WTC11 (cell line): ENCODE measurements at regions not wholly inside any gene's neighbourhood (a gene's known extent, or its start where the extent isn't known, plus 50 kb on each side); places are given as distances from the start of the nearest gene placed in this dataset.

Experiments
- ATF1 ChIP-seq: sonication (generic); formaldehyde crosslinking; IDR thresholded peaks from 2 replicates; pipeline ENCODE4 v1.8.1; 2023; ENCODE audit warnings: mild to moderate bottlenecking, moderate library complexity, missing genetic modification reagents
- CTCF ChIP-seq: fragments of 200-600 bp; IDR thresholded peaks from 2 replicates; pipeline ENCODE4 v1.8.0; 2022; ENCODE audit warnings: antibody characterized with exemption
- JUN ChIP-seq: sonication (generic); formaldehyde crosslinking; IDR thresholded peaks from 2 replicates; pipeline ENCODE4 v1.8.0; 2023; ENCODE audit warnings: mild to moderate bottlenecking, missing genetic modification reagents
- TCF7 ChIP-seq: sonication (generic); formaldehyde crosslinking; IDR thresholded peaks from 2 replicates; pipeline ENCODE4 v1.8.0; 2022; ENCODE audit warnings: mild to moderate bottlenecking, low read depth, missing genetic modification reagents, moderate library complexity
- ZNF121 ChIP-seq: sonication (generic); formaldehyde crosslinking; IDR thresholded peaks from 2 replicates; pipeline ENCODE4 v1.8.0; 2023; ENCODE audit warnings: missing genetic modification reagents
- ZNF232 ChIP-seq: sonication (generic); formaldehyde crosslinking; IDR thresholded peaks from 2 replicates; pipeline ENCODE4 v1.8.0; 2022; ENCODE audit warnings: mild to moderate bottlenecking, missing genetic modification reagents
- ZNF317 ChIP-seq: sonication (generic); formaldehyde crosslinking; IDR thresholded peaks from 2 replicates; pipeline ENCODE4 v1.8.1; 2023; ENCODE audit warnings: low read depth, mild to moderate bottlenecking, moderate library complexity, missing genetic modification reagents, borderline replicate concordance
- TF ChIP-seq, protein P1 (sequence below): sonication (generic); formaldehyde crosslinking; conservative IDR thresholded peaks from 2 replicates; pipeline ENCODE4 v1.8.1; 2022; ENCODE audit warnings: mild to moderate bottlenecking, missing genetic modification reagents
- TF ChIP-seq, protein P2 (sequence below): sonication (generic); formaldehyde crosslinking; IDR thresholded peaks from 2 replicates; pipeline ENCODE4 v1.8.1; 2023; ENCODE audit warnings: mild to moderate bottlenecking, missing genetic modification reagents, borderline replicate concordance
- TF ChIP-seq, protein P3 (sequence below): fragments of 250-450 bp; sonication (Bioruptor Pico); IDR thresholded peaks from 2 replicates; pipeline ENCODE4 v2.1.2; 2022; ENCODE audit warnings: mild to moderate bottlenecking, moderate library complexity
- TF ChIP-seq, protein P4 (sequence below): sonication (generic); formaldehyde crosslinking; IDR thresholded peaks from 2 replicates; pipeline ENCODE4 v1.8.1; 2022; ENCODE audit warnings: low read depth, missing genetic modification reagents, borderline replicate concordance

- no peak for TF ChIP-seq CTCF
- no peak for TF ChIP-seq TCF7 (CRISPR knock-in tag)
- TF ChIP-seq ZNF317 = no peak
- TF ChIP-seq, protein P1, sequence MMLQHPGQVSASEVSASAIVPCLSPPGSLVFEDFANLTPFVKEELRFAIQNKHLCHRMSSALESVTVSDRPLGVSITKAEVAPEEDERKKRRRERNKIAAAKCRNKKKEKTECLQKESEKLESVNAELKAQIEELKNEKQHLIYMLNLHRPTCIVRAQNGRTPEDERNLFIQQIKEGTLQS (CRISPR knock-in tag) = no peak
- no peak for TF ChIP-seq ZNF121 (CRISPR knock-in tag)
- no peak for TF ChIP-seq ATF1 (CRISPR knock-in tag)
- no peak for TF ChIP-seq ZNF232
- TF ChIP-seq, protein P2, sequence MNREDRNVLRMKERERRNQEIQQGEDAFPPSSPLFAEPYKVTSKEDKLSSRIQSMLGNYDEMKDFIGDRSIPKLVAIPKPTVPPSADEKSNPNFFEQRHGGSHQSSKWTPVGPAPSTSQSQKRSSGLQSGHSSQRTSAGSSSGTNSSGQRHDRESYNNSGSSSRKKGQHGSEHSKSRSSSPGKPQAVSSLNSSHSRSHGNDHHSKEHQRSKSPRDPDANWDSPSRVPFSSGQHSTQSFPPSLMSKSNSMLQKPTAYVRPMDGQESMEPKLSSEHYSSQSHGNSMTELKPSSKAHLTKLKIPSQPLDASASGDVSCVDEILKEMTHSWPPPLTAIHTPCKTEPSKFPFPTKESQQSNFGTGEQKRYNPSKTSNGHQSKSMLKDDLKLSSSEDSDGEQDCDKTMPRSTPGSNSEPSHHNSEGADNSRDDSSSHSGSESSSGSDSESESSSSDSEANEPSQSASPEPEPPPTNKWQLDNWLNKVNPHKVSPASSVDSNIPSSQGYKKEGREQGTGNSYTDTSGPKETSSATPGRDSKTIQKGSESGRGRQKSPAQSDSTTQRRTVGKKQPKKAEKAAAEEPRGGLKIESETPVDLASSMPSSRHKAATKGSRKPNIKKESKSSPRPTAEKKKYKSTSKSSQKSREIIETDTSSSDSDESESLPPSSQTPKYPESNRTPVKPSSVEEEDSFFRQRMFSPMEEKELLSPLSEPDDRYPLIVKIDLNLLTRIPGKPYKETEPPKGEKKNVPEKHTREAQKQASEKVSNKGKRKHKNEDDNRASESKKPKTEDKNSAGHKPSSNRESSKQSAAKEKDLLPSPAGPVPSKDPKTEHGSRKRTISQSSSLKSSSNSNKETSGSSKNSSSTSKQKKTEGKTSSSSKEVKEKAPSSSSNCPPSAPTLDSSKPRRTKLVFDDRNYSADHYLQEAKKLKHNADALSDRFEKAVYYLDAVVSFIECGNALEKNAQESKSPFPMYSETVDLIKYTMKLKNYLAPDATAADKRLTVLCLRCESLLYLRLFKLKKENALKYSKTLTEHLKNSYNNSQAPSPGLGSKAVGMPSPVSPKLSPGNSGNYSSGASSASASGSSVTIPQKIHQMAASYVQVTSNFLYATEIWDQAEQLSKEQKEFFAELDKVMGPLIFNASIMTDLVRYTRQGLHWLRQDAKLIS (CRISPR knock-in tag) = no peak
- TF ChIP-seq, protein P3, sequence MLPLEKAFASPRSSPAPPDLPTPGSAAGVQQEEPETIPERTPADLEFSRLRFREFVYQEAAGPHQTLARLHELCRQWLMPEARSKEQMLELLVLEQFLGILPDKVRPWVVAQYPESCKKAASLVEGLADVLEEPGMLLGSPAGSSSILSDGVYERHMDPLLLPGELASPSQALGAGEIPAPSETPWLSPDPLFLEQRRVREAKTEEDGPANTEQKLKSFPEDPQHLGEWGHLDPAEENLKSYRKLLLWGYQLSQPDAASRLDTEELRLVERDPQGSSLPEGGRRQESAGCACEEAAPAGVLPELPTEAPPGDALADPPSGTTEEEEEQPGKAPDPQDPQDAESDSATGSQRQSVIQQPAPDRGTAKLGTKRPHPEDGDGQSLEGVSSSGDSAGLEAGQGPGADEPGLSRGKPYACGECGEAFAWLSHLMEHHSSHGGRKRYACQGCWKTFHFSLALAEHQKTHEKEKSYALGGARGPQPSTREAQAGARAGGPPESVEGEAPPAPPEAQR = no peak
- no peak for TF ChIP-seq JUN (CRISPR knock-in tag)
- TF ChIP-seq, protein P4, sequence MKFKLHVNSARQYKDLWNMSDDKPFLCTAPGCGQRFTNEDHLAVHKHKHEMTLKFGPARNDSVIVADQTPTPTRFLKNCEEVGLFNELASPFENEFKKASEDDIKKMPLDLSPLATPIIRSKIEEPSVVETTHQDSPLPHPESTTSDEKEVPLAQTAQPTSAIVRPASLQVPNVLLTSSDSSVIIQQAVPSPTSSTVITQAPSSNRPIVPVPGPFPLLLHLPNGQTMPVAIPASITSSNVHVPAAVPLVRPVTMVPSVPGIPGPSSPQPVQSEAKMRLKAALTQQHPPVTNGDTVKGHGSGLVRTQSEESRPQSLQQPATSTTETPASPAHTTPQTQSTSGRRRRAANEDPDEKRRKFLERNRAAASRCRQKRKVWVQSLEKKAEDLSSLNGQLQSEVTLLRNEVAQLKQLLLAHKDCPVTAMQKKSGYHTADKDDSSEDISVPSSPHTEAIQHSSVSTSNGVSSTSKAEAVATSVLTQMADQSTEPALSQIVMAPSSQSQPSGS (CRISPR knock-in tag) = no peak
Measured at GRCh38 chr20:25856256-25856884, 159.7 kb upstream of the ZNF337 start.
